Astrocyte of the spinal cord (primary cell): ENCODE measurements at regions not wholly inside any gene's neighbourhood (a gene's known extent, or its start where the extent isn't known, plus 50 kb on each side); places are given as distances from the start of the nearest gene placed in this dataset.

Experiments used
- DNase-seq: peaks from one replicate; pipeline ENCODE4 v3.0.0; 2011; ENCODE audit warnings: low read depth, low spot score
- H3K4me3 ChIP-seq: 2 replicates; pipeline ENCODE4 v1.5.1; 2011; ENCODE audit warnings: low read depth, mild to moderate bottlenecking, low read length, moderate library complexity
- CTCF ChIP-seq: IDR thresholded peaks from 2 replicates; pipeline ENCODE4 v1.5.1; 2012; ENCODE audit warnings: low read depth, mild to moderate bottlenecking, low read length, inconsistent platforms
- in situ Hi-C: cut with HindIII; loops from 2 replicates; pipeline ENCODE4 v1.10.0; 2017; ENCODE audit warnings: low sequenced_read_pairs

GRCh38 chr5:164265566-164265965, 760.1 kb downstream of the MAT2B start:
- TF ChIP-seq CTCF = no peak
- in situ Hi-C loops = no loop called here
- no peak overlapping the region for H3K4me3 ChIP-seq
- no peak for DNase-seq

GRCh38 chr5:164266571-164266970, 761.2 kb downstream of the MAT2B start:
- H3K4me3 ChIP-seq = no peak overlapping the region
- in situ Hi-C loops = no loop called here
- TF ChIP-seq CTCF = no peak
- DNase-seq = no peak

- in situ Hi-C loops = no loop called here
- peak; percentile 17 for DNase-seq
- no peak for TF ChIP-seq CTCF
- H3K4me3 ChIP-seq = no peak overlapping the region
Measured at GRCh38 chr5:164277720-164278119, 772.3 kb downstream of the MAT2B start.

GRCh38 chr5:164289526-164289925, 784.1 kb downstream of the MAT2B start:
- TF ChIP-seq CTCF = no peak
- in situ Hi-C loops = no loop called here
- peak; percentile 20 for DNase-seq
- H3K4me3 ChIP-seq = no peak overlapping the region

GRCh38 chr5:164296603-164297080, 791.2 kb downstream of the MAT2B start:
- peak overlapping the region; percentile 31 for H3K4me3 ChIP-seq
- DNase-seq = peak; percentile 24
- TF ChIP-seq CTCF = no peak
- in situ Hi-C loops = no loop called here

GRCh38 chr5:164298165-164298564, 792.7 kb downstream of the MAT2B start:
- in situ Hi-C loops = no loop called here
- TF ChIP-seq CTCF = no peak
- DNase-seq = no peak
- no peak overlapping the region for H3K4me3 ChIP-seq

- H3K4me3 ChIP-seq = no peak overlapping the region
- DNase-seq = no peak
- no peak for TF ChIP-seq CTCF
- in situ Hi-C loops = no loop called here
Measured at GRCh38 chr5:164300295-164300694, 794.9 kb downstream of the MAT2B start.
